ENCODE measurements at regions not wholly inside any gene's neighbourhood (a gene's known extent, or its start where the extent isn't known, plus 50 kb on each side); places are given as distances from the start of the nearest gene placed in this dataset.

DNA sequence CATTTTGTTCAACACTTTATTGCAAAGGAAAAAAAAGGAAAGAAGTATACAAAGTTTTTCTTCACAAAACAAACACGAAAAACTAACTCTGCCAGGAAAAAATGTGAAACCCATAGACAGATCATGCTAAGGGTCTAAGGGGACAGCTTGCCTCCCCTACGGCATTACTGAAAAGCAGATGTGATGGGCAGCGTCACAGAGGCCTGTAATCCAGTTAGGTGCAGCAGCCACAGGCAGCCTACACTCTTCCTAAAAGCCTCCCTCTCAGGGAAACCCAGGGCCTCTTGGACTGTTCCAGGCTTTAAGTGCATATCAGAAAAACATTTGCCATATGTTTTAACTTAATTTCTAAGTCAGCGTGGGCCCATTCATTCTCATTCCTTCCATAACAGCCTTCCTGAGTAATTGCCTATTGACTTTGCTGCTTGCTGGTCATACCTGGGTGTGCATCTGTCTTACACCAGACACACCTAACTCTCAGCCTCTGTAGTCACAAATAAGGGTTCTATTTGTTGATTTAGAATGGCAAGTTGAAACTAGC is 135.7 kb upstream of the SERP2 start:
- FAIRE-seq (peak; percentile 82), DNase-seq (ENCODE audit: low read depth) (peak; percentile 99)

DNA sequence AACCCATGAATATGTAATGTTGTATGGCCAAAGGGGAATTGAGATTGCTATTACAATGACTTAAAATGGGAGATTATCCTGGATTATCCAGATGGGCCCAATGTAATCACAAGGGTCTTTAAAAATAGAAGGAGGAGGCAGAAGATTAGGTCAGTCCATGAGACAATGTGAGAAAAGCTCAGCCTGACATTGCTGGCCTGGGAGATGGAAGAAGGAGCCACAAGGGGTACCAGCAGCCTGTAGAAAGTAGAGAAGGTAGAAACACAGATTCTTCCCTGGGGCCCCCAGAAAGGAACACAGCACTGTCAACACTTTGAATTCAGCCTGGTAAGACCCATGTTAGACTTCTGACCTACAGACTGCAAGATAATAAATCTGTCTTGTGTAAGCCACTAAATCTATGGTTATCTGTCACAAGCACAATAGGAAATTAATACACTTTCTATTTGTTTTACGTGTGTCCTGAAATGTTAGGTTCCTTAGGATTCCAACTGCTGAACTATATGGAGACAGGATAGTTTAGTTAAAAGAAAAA is 132.9 kb upstream of the SERP2 start:
- TF ChIP-seq, protein P1, sequence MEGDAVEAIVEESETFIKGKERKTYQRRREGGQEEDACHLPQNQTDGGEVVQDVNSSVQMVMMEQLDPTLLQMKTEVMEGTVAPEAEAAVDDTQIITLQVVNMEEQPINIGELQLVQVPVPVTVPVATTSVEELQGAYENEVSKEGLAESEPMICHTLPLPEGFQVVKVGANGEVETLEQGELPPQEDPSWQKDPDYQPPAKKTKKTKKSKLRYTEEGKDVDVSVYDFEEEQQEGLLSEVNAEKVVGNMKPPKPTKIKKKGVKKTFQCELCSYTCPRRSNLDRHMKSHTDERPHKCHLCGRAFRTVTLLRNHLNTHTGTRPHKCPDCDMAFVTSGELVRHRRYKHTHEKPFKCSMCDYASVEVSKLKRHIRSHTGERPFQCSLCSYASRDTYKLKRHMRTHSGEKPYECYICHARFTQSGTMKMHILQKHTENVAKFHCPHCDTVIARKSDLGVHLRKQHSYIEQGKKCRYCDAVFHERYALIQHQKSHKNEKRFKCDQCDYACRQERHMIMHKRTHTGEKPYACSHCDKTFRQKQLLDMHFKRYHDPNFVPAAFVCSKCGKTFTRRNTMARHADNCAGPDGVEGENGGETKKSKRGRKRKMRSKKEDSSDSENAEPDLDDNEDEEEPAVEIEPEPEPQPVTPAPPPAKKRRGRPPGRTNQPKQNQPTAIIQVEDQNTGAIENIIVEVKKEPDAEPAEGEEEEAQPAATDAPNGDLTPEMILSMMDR (IDR thresholded peaks at IDR 0.05; ENCODE audit: insufficient read depth, low read length, severe bottlenecking): no peak
- FAIRE-seq (no peak), DNase-seq (ENCODE audit: low read depth) (no peak)
- Histone ChIP-seq H3K4me3 (ENCODE audit: low read depth, low read length) (no peak overlapping the region), H3K27me3 (ENCODE audit: control insufficient read depth, insufficient read depth, low read length) (no peaks in the 10 kb centered on the region), H3K36me3 (ENCODE audit: control insufficient read depth, insufficient read depth, low read length) (no peaks in the 10 kb centered on the region)

More for the DNA sequence above, 135.7 kb upstream of the SERP2 start:
- Histone ChIP-seq H3K4me3 (ENCODE audit: low read depth, low read length) (no peak overlapping the region), H3K27me3 (ENCODE audit: control insufficient read depth, insufficient read depth, low read length) (no peaks in the 10 kb centered on the region), H3K36me3 (ENCODE audit: control insufficient read depth, insufficient read depth, low read length) (no peaks in the 10 kb centered on the region)
- TF ChIP-seq, protein P1 (IDR thresholded peaks at IDR 0.05; ENCODE audit: insufficient read depth, low read length, severe bottlenecking): no peak

DNA sequence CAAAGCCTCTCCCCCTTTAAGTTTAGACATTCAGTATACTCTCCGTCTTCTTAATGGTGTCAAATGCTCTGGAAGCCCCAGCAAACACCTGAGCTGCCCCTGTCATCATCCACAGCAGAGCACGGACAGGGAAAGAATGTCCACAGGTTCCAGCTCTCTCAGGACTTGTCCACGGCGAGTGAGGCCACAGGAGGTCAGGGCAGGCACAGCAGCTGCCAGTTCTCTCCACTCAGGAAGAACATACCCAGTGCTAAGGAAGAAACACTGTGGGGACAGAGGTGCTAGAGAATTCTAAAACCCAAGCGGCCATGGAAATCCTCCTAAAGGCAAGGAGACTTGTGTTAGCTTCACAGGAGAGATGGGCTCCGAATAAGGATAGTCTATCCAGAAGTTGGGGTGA is 132.0 kb upstream of the SERP2 start:
- Histone ChIP-seq H3K27me3 (ENCODE audit: control insufficient read depth, insufficient read depth, low read length) (no peaks in the 10 kb centered on the region), H3K36me3 (ENCODE audit: control insufficient read depth, insufficient read depth, low read length) (no peaks in the 10 kb centered on the region), H3K4me3 (ENCODE audit: low read depth, low read length) (no peak overlapping the region)
- TF ChIP-seq, protein P1 (IDR thresholded peaks at IDR 0.05; ENCODE audit: insufficient read depth, low read length, severe bottlenecking): no peak
- no peak for DNase-seq (ENCODE audit: low read depth)
- no peak for FAIRE-seq

DNA sequence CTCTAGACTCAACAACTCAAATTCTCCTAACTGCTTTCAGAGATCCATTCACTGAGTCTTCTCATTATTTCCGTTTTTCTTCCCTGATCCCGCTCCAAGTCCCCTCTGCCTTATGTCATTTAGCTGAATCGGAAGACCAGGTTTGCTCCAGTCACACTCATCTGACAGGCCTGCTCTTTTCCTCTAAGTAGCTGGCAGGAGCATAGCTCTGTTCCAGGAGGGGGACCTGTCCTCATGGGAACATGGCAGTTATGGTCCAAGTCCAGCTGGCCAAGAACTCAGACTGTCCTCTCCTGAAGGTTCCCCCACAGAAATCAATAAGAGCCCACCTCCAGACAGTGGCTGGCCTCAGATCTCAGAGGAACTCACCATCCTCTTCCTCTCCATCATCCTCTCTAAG is 130.9 kb upstream of the SERP2 start:
- FAIRE-seq (no peak), DNase-seq (ENCODE audit: low read depth) (no peak)
- TF ChIP-seq, protein P1 (IDR thresholded peaks at IDR 0.05; ENCODE audit: insufficient read depth, low read length, severe bottlenecking): no peak
- H3K4me3 ChIP-seq (ENCODE audit: low read depth, low read length): no peak overlapping the region
- no peaks in the 10 kb centered on the region for H3K27me3 ChIP-seq (ENCODE audit: control insufficient read depth, insufficient read depth, low read length)
- no peaks in the 10 kb centered on the region for H3K36me3 ChIP-seq (ENCODE audit: control insufficient read depth, insufficient read depth, low read length)

DNA sequence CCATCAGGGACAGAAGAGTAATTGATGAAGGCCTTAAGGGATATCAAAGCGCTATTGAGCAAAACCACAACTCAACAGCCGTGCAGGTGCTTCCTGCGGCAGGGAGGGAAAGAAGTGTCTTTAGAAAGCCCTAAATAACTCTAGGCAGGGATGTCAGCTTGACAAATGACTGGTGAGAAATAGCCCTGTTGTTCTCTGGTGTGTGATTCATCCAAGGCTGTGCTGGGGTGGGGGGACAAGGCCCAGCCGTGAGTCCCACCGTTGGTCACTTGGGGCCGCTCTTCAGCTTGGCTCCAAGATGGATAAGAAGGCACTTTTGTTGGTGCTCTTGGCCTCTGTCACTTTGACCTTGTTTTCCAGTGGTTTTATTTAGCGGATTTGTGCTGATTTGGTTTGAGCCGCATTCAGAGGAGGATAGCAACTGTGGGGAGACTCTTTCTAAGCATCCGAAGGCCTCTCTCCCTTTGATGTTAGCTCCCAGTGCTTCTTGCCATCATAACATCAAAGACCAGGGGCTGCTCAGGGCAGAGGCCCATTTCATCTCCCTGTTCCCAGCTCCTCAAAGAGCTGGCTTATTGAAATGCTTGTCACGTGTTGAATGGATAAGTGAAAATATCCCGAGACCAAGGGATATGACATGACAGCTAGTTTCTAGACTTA is 130.3 kb upstream of the SERP2 start:
- H3K36me3 ChIP-seq (ENCODE audit: control insufficient read depth, insufficient read depth, low read length): no peaks in the 10 kb centered on the region
- H3K4me3 ChIP-seq (ENCODE audit: low read depth, low read length): no peak overlapping the region
- DNase-seq (ENCODE audit: low read depth): peak; percentile 38
- no peak for FAIRE-seq
- TF ChIP-seq, protein P1 (IDR thresholded peaks at IDR 0.05; ENCODE audit: insufficient read depth, low read length, severe bottlenecking): peak; percentile 10
- H3K27me3 ChIP-seq (ENCODE audit: control insufficient read depth, insufficient read depth, low read length): no peaks in the 10 kb centered on the region

Measured in bronchial epithelial cell (primary cell).